Karpas-422 (cell line): ENCODE measurements at regions not wholly inside any gene's neighbourhood (a gene's known extent, or its start where the extent isn't known, plus 50 kb on each side); places are given as distances from the start of the nearest gene placed in this dataset.

Source experiments
- DNase-seq: peaks from one replicate; pipeline ENCODE4 v3.0.0-alpha.2; 2015
- H2AFZ ChIP-seq: fragments of 200-600 bp; sonication (generic); 2 replicates; pipeline ENCODE4 v1.6.1; 2014; ENCODE audit warnings: antibody characterized with exemption, low read length, mixed read lengths
- H3K27ac ChIP-seq: fragments of 200-600 bp; sonication (generic); 2 replicates; pipeline ENCODE4 v1.5.1; 2014; ENCODE audit warnings: mild to moderate bottlenecking, low read length, moderate library complexity
- H3K27me3 ChIP-seq: fragments of 200-600 bp; sonication (generic); 2 replicates; pipeline ENCODE4 v1.6.1; 2014; ENCODE audit warnings: low read length, mixed read lengths
- H3K36me3 ChIP-seq: fragments of 200-600 bp; sonication (generic); 2 replicates; pipeline ENCODE4 v1.6.1; 2014; ENCODE audit warnings: low read length, mixed read lengths; ENCODE audit not compliant: insufficient read depth
- H3K4me1 ChIP-seq: fragments of 200-600 bp; sonication (generic); 2 replicates; pipeline ENCODE4 v1.6.1; 2014; ENCODE audit warnings: mild to moderate bottlenecking, low read length, mixed read lengths
- H3K4me2 ChIP-seq: fragments of 200-600 bp; sonication (generic); 2 replicates; pipeline ENCODE4 v1.6.1; 2014; ENCODE audit warnings: low read length, low read depth, mild to moderate bottlenecking; ENCODE audit not compliant: poor library complexity, severe bottlenecking
- H3K4me3 ChIP-seq: fragments of 200-600 bp; sonication (generic); 2 replicates; pipeline ENCODE4 v1.5.1; 2014; ENCODE audit warnings: mild to moderate bottlenecking, antibody characterized with exemption, low read length, mixed read lengths
- H3K79me2 ChIP-seq: fragments of 200-600 bp; sonication (generic); 2 replicates; pipeline ENCODE4 v1.6.1; 2014; ENCODE audit warnings: mild to moderate bottlenecking, low read length, mixed read lengths
- H3K9ac ChIP-seq: fragments of 200-600 bp; sonication (generic); 2 replicates; pipeline ENCODE4 v1.6.0; 2014; ENCODE audit warnings: low read length
- H3K9me2 ChIP-seq: fragments of 200-600 bp; sonication (generic), shearing (Covaris generic); replicated peaks from 2 replicates; pipeline ENCODE4 v1.6.0; 2014; ENCODE audit warnings: mild to moderate bottlenecking, low read length, moderate library complexity; ENCODE audit not compliant: insufficient read depth
- H3K9me3 ChIP-seq: fragments of 300-700, 200-600 bp; sonication (generic); 2 replicates; pipeline ENCODE4 v1.6.1; 2014; ENCODE audit warnings: low read length, mixed read lengths
- H4K20me1 ChIP-seq: fragments of 200-600 bp; sonication (generic); 2 replicates; pipeline ENCODE4 v1.6.1; 2014; ENCODE audit warnings: mild to moderate bottlenecking, antibody characterized with exemption, low read length, low read depth; ENCODE audit not compliant: insufficient read depth

DNA sequence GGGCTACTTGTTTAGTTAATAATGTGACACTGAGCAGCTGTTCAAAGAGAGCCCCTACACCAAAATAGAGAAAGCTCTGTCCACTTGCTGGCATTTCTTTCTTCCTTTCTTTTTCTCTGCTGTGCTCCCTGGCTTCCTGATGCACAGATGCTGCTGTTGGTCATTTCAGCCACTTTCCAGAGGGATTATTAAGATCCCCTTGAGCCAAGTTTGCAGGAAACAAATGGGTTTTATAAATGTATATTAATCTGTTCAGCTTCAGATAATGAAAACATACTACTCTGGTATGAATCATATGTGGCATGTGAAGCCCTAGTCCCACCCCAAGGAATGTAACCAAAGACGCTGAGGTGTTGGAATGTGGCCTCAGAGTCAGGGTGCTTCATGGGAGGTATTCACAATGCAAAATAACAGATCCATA lies 638.2 kb upstream of the FZD8 start:
- Histone ChIP-seq H4K20me1 (no peaks in the 10 kb centered on the region), H3K9me3 (no peaks in the 10 kb centered on the region), H3K9me2 (no peaks in the 10 kb centered on the region), H3K36me3 (no peaks in the 10 kb centered on the region), H3K27me3 (no peaks in the 10 kb centered on the region), H3K27ac (no peak overlapping the region), H2AFZ (no peak overlapping the region), H3K4me3 (no peak overlapping the region), H3K9ac (no peak overlapping the region), H3K4me1 (no peaks in the 10 kb centered on the region), H3K79me2 (no peaks in the 10 kb centered on the region), H3K4me2 (no peak overlapping the region)
- no peak for DNase-seq

DNA sequence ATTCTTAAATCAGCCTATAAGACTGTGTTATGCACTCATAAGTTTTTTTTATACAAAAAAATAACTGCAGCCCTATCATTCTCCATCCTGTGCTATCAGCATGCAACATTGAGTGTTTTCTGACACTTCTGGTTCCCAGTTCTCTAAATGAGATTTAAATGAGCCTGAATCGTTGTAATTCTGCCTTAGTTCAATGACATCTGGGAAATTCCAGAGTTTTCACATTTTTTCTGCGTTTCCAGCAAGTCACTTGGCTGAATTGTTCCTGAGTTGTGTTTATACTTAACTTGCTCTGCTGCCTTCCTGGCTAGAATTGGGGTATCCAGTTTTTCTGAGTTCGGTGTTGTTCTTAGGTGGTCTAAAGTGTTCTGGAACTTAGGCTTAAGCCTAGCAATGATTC lies 636.1 kb upstream of the FZD8 start:
- Histone ChIP-seq H3K79me2 (no peaks in the 10 kb centered on the region), H3K27ac (no peak overlapping the region), H3K9ac (no peak overlapping the region), H3K36me3 (no peaks in the 10 kb centered on the region), H3K9me3 (no peaks in the 10 kb centered on the region), H3K4me1 (no peaks in the 10 kb centered on the region), H3K4me3 (no peak overlapping the region), H4K20me1 (no peaks in the 10 kb centered on the region), H3K9me2 (no peaks in the 10 kb centered on the region), H3K4me2 (no peak overlapping the region), H3K27me3 (no peaks in the 10 kb centered on the region), H2AFZ (no peak overlapping the region)
- DNase-seq, result no peak

DNA sequence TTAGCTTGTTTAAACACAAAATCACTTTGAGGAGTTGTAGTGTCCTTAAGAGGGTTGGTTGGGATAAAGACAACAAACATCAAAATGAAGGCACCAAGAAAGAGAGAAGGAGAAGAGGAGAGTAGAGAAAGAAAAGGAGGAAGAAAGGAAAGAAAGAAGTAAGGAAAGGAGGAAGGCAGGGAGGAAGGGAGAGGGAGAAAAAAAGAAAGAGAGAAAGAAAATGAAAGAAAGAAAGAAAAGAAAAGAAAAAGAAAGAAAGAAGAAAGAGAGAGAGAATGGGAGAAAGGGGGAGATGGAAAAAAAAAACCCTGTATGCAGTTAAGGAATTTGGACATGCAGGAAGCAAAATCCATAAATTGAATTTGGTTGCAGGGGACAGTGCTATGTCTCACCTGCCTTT lies 635.4 kb upstream of the FZD8 start:
- no peaks in the 10 kb centered on the region for H3K36me3 ChIP-seq
- H3K27ac ChIP-seq, result no peak overlapping the region
- H3K79me2 ChIP-seq, result no peaks in the 10 kb centered on the region
- no peak overlapping the region for H3K9ac ChIP-seq
- H3K4me1 ChIP-seq, result no peaks in the 10 kb centered on the region
- H3K9me2 ChIP-seq, result no peaks in the 10 kb centered on the region
- no peak overlapping the region for H3K4me2 ChIP-seq
- no peaks in the 10 kb centered on the region for H4K20me1 ChIP-seq
- no peak for DNase-seq
- no peaks in the 10 kb centered on the region for H3K27me3 ChIP-seq
- no peak overlapping the region for H3K4me3 ChIP-seq
- no peaks in the 10 kb centered on the region for H3K9me3 ChIP-seq
- H2AFZ ChIP-seq, result no peak overlapping the region

DNA sequence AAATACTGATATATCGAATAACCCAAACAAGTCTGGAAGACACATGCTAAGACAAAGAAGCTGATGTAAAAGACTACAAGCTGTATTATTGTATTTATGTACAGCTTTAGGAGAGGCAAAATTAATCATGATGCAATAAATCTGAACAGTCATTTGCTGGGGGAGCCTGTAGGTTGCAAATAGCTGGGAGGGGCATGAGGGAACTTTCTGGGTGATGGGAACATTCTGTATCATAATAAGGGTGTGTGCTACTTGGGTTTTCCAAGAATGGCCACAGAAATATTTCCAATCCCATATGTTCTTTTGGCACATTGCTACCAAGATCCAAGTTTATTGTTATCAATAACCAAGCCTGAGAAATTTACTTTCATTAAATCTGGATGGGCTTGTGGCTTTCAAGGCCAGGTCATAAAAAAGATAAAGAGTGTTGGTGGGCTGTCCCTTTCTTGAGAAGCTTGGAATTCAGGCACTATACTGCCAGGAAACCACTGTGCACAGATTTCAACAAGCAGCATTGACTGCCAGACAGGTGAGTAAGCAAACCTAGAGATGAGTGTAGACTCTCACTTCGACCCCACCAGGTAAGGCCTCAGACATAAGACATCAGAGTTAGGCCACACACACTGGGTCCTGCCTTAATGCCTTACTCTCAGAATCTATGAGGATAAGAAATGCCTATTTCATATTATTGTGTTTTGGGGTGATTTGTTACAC lies 629.7 kb upstream of the FZD8 start:
- Histone ChIP-seq H3K27ac (no peak overlapping the region), H3K9ac (no peak overlapping the region), H3K9me2 (no peaks in the 10 kb centered on the region), H3K4me3 (no peak overlapping the region), H3K4me1 (no peaks in the 10 kb centered on the region), H3K79me2 (no peaks in the 10 kb centered on the region), H3K9me3 (peaks cover 4% of the 10 kb centered on the region; the same call in 1 of the 2 replicates), H4K20me1 (no peaks in the 10 kb centered on the region), H3K4me2 (no peak overlapping the region), H3K36me3 (no peaks in the 10 kb centered on the region), H3K27me3 (no peaks in the 10 kb centered on the region), H2AFZ (no peak overlapping the region)
- no peak for DNase-seq

DNA sequence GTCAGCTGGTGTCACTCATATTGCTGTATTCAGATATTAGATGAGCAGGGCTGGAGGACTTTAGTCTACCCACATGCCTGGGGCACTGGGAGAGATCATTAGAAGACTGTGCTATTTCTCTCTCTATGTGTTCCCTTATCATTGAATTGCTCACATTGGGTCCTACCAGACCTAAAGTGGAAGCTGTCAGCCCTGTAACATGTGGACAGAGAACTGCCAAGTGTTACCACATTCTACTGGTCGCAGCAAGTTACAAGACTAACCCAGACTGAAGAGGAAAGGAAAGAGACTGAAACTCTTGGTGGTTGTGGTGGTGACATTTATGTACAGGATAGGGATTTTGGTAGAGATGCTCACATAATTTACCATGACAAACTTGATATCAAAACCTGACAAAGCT lies 627.1 kb upstream of the FZD8 start:
- DNase-seq, result no peak
- Histone ChIP-seq H3K4me2 (no peak overlapping the region), H3K27ac (no peak overlapping the region), H3K4me3 (no peak overlapping the region), H3K9me3 (peaks cover 4% of the 10 kb centered on the region; the same call in 1 of the 2 replicates), H3K4me1 (no peaks in the 10 kb centered on the region), H3K9me2 (no peaks in the 10 kb centered on the region), H3K79me2 (no peaks in the 10 kb centered on the region), H2AFZ (no peak overlapping the region), H4K20me1 (no peaks in the 10 kb centered on the region), H3K9ac (no peak overlapping the region), H3K27me3 (no peaks in the 10 kb centered on the region), H3K36me3 (no peaks in the 10 kb centered on the region)

DNA sequence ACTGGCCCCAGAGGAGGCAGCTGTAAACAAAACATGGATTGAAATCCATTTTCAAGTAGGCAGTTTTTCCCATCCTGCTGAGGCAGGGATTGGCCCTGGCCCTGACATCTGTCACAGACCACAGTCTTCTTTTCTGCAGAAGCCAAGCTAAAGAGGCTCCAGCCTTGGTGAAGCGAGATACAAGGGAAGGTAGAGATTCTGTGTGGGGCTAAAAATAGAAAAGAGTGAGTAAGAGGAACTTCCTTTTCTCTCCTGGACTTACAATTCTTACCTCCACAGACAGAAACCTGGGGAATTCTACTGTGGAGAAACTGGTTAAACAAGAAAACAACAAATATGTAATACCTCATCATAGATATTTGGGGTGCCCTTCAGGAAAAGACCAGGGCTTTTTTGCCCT lies 624.8 kb upstream of the FZD8 start:
- Histone ChIP-seq H3K4me3 (no peak overlapping the region), H3K9me2 (no peaks in the 10 kb centered on the region), H3K9me3 (peaks cover 4% of the 10 kb centered on the region; the same call in 1 of the 2 replicates), H3K36me3 (no peaks in the 10 kb centered on the region), H3K79me2 (no peaks in the 10 kb centered on the region), H4K20me1 (no peaks in the 10 kb centered on the region), H2AFZ (no peak overlapping the region), H3K4me2 (no peak overlapping the region), H3K27ac (no peak overlapping the region), H3K27me3 (no peaks in the 10 kb centered on the region), H3K4me1 (no peaks in the 10 kb centered on the region), H3K9ac (no peak overlapping the region)
- no peak for DNase-seq

DNA sequence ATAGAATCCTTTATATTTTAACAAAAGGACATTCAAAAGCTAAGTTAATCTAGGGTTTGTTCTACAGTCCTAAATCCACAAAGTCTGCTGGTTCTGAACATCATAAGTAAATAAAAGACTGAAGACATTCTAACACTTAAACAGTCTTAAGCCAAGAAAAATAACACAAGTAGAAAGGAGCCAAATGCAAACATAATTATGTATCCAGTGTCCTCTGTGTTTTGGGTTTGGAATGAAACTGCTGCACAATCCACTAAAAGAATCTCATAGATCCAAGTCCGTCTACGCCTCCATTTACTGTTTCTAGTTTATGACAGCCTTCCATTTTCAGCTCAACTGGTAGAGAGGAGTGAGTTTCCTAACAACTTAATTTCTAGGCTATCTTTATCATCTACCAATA lies 623.6 kb upstream of the FZD8 start:
- no peaks in the 10 kb centered on the region for H3K27me3 ChIP-seq
- no peaks in the 10 kb centered on the region for H4K20me1 ChIP-seq
- peaks cover 4% of the 10 kb centered on the region; the same call in 1 of the 2 replicates for H3K9me3 ChIP-seq
- no peak overlapping the region for H2AFZ ChIP-seq
- H3K4me3 ChIP-seq, result no peak overlapping the region
- no peak overlapping the region for H3K27ac ChIP-seq
- no peaks in the 10 kb centered on the region for H3K36me3 ChIP-seq
- no peaks in the 10 kb centered on the region for H3K4me1 ChIP-seq
- no peaks in the 10 kb centered on the region for H3K79me2 ChIP-seq
- no peaks in the 10 kb centered on the region for H3K9me2 ChIP-seq
- H3K4me2 ChIP-seq, result no peak overlapping the region
- DNase-seq, result no peak
- no peak overlapping the region for H3K9ac ChIP-seq

DNA sequence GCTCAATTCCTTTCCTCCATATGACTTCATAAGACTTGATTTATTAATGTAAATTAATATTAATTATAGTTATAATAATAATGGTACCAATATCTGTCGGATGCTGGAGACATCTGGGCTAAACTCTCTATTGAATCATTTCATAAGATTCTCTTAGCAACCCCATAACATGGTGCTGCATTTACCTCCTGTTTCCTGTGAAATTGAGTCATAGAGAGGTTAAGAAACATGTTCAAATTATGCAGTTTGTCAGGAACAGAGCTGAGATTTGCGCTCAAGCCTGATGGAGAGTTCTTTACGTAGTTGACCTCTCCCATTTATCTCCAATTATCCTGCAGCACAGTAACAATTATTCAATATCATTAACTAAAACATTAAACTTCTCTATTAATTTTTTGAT lies 621.8 kb upstream of the FZD8 start:
- H2AFZ ChIP-seq, result no peak overlapping the region
- no peaks in the 10 kb centered on the region for H3K27me3 ChIP-seq
- H3K79me2 ChIP-seq, result no peaks in the 10 kb centered on the region
- H3K4me3 ChIP-seq, result no peak overlapping the region
- no peaks in the 10 kb centered on the region; the same call in 1 of the 2 replicates for H3K9me3 ChIP-seq
- no peak overlapping the region for H3K4me2 ChIP-seq
- no peak for DNase-seq
- no peaks in the 10 kb centered on the region for H3K36me3 ChIP-seq
- no peaks in the 10 kb centered on the region for H3K4me1 ChIP-seq
- H3K9ac ChIP-seq, result no peak overlapping the region
- no peak overlapping the region for H3K27ac ChIP-seq
- H3K9me2 ChIP-seq, result no peaks in the 10 kb centered on the region
- H4K20me1 ChIP-seq, result no peaks in the 10 kb centered on the region
